Esophagus (tissue), 2 donors: ENCODE measurements at regions not wholly inside any gene's neighbourhood (a gene's known extent, or its start where the extent isn't known, plus 50 kb on each side); places are given as distances from the start of the nearest gene placed in this dataset.

Experiments
- H3K27ac ChIP-seq, 2 donors: one replicate each; pipeline ENCODE4 v1.5.1; 2013; ENCODE audit warnings: low read depth in 2 of 2, mild to moderate bottlenecking in 2 of 2, inconsistent platforms in 1 of 2, low read length in 1 of 2, moderate library complexity in 1 of 2
- H3K27me3 ChIP-seq, 2 donors: one replicate each; pipeline ENCODE4 v1.6.1; 2013; ENCODE audit warnings: low read length in 2 of 2, control low read depth in 1 of 2, mild to moderate bottlenecking in 1 of 2; ENCODE audit not compliant: insufficient read depth in 2 of 2, control insufficient read depth in 1 of 2
- H3K36me3 ChIP-seq, 2 donors: one replicate each; pipeline ENCODE4 v1.6.1; 2013; ENCODE audit warnings: low read length in 1 of 2; ENCODE audit not compliant: control insufficient read depth in 2 of 2, insufficient read depth in 2 of 2
- H3K4me1 ChIP-seq, 2 donors: one replicate each; pipeline ENCODE4 v1.6.1; 2013; ENCODE audit warnings: low read length in 1 of 2; ENCODE audit not compliant: control insufficient read depth in 2 of 2, insufficient read depth in 2 of 2
- H3K4me3 ChIP-seq, 2 donors: one replicate each; pipeline ENCODE4 v1.5.1; 2013; ENCODE audit warnings: low read length in 2 of 2, mild to moderate bottlenecking in 2 of 2, low read depth in 1 of 2, moderate library complexity in 1 of 2
- H3K9me3 ChIP-seq, 2 donors: one replicate each; pipeline ENCODE4 v1.6.1; 2013; ENCODE audit warnings: mild to moderate bottlenecking in 2 of 2, low read depth in 1 of 2, low read length in 1 of 2, moderate library complexity in 1 of 2; ENCODE audit not compliant: control insufficient read depth in 2 of 2, insufficient read depth in 1 of 2
- WGBS, 2 donors: extraction: QIAGEN DNeasy Blood & Tissue Kit; methylation state at CpG; one replicate each; pipeline ENCODE4 v1.1.7; 2013; 5-methylcytosine and 5-hydroxymethylcytosine counted together
- donor health status: healthy with polysubstance abuse.
- donor health status: Bipolar disorder and iron deficiency.

- Histone ChIP-seq H3K27me3 (peaks cover 0 to 2% of the 10 kb centered on the region in 2 donors), H3K4me3 (no peak overlapping the region), H3K27ac (no peak overlapping the region), H3K4me1 (no peaks in the 10 kb centered on the region), H3K9me3 (no peaks in the 10 kb centered on the region), H3K36me3 (no peaks in the 10 kb centered on the region)
- WGBS, 2 donors: 80 to 82% methylated on average over 2 of the region's 2 CpGs
Observed at GRCh38 chr2:13030606-13031005, 313.9 kb downstream of the TRIB2 start.

GRCh38 chr2:13034861-13035260 lies 318.1 kb downstream of the TRIB2 start:
- Histone ChIP-seq H3K4me1 (no peaks in the 10 kb centered on the region), H3K4me3 (no peak overlapping the region), H3K27me3 (no peaks in the 10 kb centered on the region), H3K27ac (no peak overlapping the region), H3K9me3 (no peaks in the 10 kb centered on the region), H3K36me3 (no peaks in the 10 kb centered on the region)
- WGBS, 2 donors: 68 to 81% methylated on average over 1 of the region's 1 CpG

DNA sequence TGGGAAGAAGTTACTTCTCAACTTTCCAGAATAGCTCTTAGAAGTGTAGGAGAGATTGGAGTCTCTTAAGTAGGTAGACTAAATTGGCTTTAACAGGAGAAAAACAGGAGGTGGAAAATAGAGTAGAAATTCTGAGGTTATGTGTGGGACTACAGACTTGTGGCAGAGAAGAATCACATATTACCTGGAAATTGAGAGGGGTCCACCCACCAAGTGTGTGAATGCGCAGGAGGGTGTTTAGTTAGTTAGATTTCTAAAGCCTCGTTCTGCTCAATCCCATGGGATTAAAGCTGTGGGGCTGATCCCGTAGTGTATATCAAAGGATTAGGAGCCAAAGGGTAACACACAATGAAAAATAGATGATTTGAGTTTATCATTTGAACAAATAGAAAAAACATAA lies 319.1 kb downstream of the TRIB2 start:
- H3K36me3 ChIP-seq: no peaks in the 10 kb centered on the region
- H3K27me3 ChIP-seq: no peaks in the 10 kb centered on the region
- 56 to 63% methylated on average over 3 of the region's 3 CpGs for WGBS, 2 donors
- H3K27ac ChIP-seq: no peak overlapping the region
- no peak overlapping the region for H3K4me3 ChIP-seq
- no peaks in the 10 kb centered on the region for H3K4me1 ChIP-seq
- no peaks in the 10 kb centered on the region for H3K9me3 ChIP-seq

- Histone ChIP-seq H3K4me1 (no peaks in the 10 kb centered on the region), H3K9me3 (no peaks in the 10 kb centered on the region), H3K36me3 (no peaks in the 10 kb centered on the region), H3K27me3 (no peaks in the 10 kb centered on the region), H3K4me3 (no peak overlapping the region), H3K27ac (no peak overlapping the region)
- 78 to 84% methylated on average over 13 of the region's 13 CpGs for WGBS, 2 donors
Observed at GRCh38 chr2:13040043-13040442, 323.3 kb downstream of the TRIB2 start.

- Histone ChIP-seq H3K27ac (no peak overlapping the region), H3K9me3 (no peaks in the 10 kb centered on the region), H3K36me3 (no peaks in the 10 kb centered on the region), H3K4me3 (no peak overlapping the region), H3K4me1 (no peaks in the 10 kb centered on the region), H3K27me3 (no peaks in the 10 kb centered on the region)
- WGBS, 2 donors: 48 to 49% methylated on average over 2 of the region's 2 CpGs
Observed at GRCh38 chr2:13046557-13047165, 329.9 kb downstream of the TRIB2 start.

GRCh38 chr2:13050764-13051163 lies 334.0 kb downstream of the TRIB2 start:
- Histone ChIP-seq H3K9me3 (no peaks in the 10 kb centered on the region), H3K4me1 (no peaks in the 10 kb centered on the region), H3K4me3 (no peak overlapping the region), H3K36me3 (no peaks in the 10 kb centered on the region), H3K27ac (no peak overlapping the region), H3K27me3 (no peaks in the 10 kb centered on the region)

- 34 to 35% methylated on average over 4 of the region's 4 CpGs for WGBS, 2 donors
- no peaks in the 10 kb centered on the region for H3K36me3 ChIP-seq
- H3K4me3 ChIP-seq: no peak overlapping the region
- H3K4me1 ChIP-seq: no peaks in the 10 kb centered on the region
- H3K9me3 ChIP-seq: no peaks in the 10 kb centered on the region
- H3K27me3 ChIP-seq: no peaks in the 10 kb centered on the region
- H3K27ac ChIP-seq: no peak overlapping the region
Observed at GRCh38 chr2:13052547-13052946, 335.8 kb downstream of the TRIB2 start.

GRCh38 chr2:13056259-13056843 lies 339.6 kb downstream of the TRIB2 start:
- no peak overlapping the region for H3K27ac ChIP-seq
- H3K9me3 ChIP-seq: no peaks in the 10 kb centered on the region
- H3K36me3 ChIP-seq: no peaks in the 10 kb centered on the region
- 38 to 43% methylated on average over 3 of the region's 3 CpGs for WGBS, 2 donors
- H3K4me1 ChIP-seq: no peaks in the 10 kb centered on the region
- H3K27me3 ChIP-seq: no peaks in the 10 kb centered on the region
- H3K4me3 ChIP-seq: no peak overlapping the region

- Histone ChIP-seq H3K27me3 (no peaks in the 10 kb centered on the region), H3K36me3 (no peaks in the 10 kb centered on the region), H3K4me3 (no peak overlapping the region), H3K27ac (no peak overlapping the region), H3K9me3 (no peaks in the 10 kb centered on the region), H3K4me1 (no peaks in the 10 kb centered on the region)
Observed at GRCh38 chr2:13057671-13058070, 340.9 kb downstream of the TRIB2 start.

DNA sequence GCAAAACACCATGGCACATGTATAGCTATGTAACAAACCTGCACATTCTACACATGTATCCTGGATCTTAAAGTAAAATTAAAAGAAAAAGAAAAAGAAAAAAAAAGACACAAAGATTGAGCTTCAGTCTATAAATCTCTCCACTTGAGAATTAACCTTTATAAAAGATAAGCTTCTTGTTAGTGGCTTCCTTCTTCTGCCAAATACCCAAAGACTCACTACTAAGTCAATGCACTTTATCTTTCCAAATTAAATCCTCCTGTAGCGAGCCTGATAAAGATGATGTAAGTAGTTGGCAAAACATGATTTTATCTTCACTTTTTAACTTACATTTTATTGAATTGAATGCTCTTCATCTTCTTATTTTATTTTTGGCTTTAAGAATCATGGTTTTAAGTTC lies 349.9 kb downstream of the TRIB2 start:
- Histone ChIP-seq H3K27ac (no peak overlapping the region), H3K27me3 (no peaks in the 10 kb centered on the region), H3K36me3 (no peaks in the 10 kb centered on the region), H3K9me3 (no peaks in the 10 kb centered on the region), H3K4me3 (no peak overlapping the region), H3K4me1 (no peaks in the 10 kb centered on the region)
- WGBS, 2 donors: 72 to 79% methylated on average over 1 of the region's 1 CpG
